Liver (tissue), 3 donors: ENCODE measurements at regions not wholly inside any gene's neighbourhood (a gene's known extent, or its start where the extent isn't known, plus 50 kb on each side); places are given as distances from the start of the nearest gene placed in this dataset.

Experiments used
- ATF3 ChIP-seq: IDR thresholded peaks from 2 replicates; pipeline ENCODE4 v1.6.1; 2016; ENCODE audit warnings: antibody characterized with exemption
- EGR1 ChIP-seq, 2 donors: IDR thresholded peaks; 2 replicates each; pipeline ENCODE4 v1.6.1; 2016 to 2018; ENCODE audit warnings: antibody characterized with exemption in 2 of 2, low read depth in 2 of 2
- FOXA1 ChIP-seq: IDR thresholded peaks from 2 replicates; pipeline ENCODE4 v1.6.1; 2016; ENCODE audit warnings: antibody characterized with exemption
- GABPA ChIP-seq, 2 donors: IDR thresholded peaks in 1 of 2; conservative IDR thresholded peaks in 1 of 2; 2 replicates each; pipeline ENCODE4 v1.6.1; 2016; ENCODE audit warnings: antibody characterized with exemption in 2 of 2, mild to moderate bottlenecking in 1 of 2, moderate library complexity in 1 of 2
- JUND ChIP-seq, 2 donors: IDR thresholded peaks; 2 replicates each; pipeline ENCODE4 v1.6.1; 2016; ENCODE audit warnings: antibody characterized with exemption in 2 of 2
- RAD21 ChIP-seq, 2 donors: IDR thresholded peaks; 2 replicates each; pipeline ENCODE4 v1.6.1; 2016; ENCODE audit warnings: antibody characterized with exemption in 2 of 2, mild to moderate bottlenecking in 2 of 2
- RXRA ChIP-seq, 2 donors: IDR thresholded peaks; 2 replicates each; pipeline ENCODE4 v1.6.1; 2017 to 2018; ENCODE audit warnings: antibody characterized with exemption in 2 of 2, mild to moderate bottlenecking in 1 of 2
- SP1 ChIP-seq: IDR thresholded peaks from 2 replicates; pipeline ENCODE4 v1.6.1; 2018; ENCODE audit warnings: antibody characterized with exemption, mild to moderate bottlenecking
- TAF1 ChIP-seq: conservative IDR thresholded peaks from 2 replicates; pipeline ENCODE4 v1.6.1; 2016; ENCODE audit warnings: antibody characterized with exemption, mild to moderate bottlenecking
- YY1 ChIP-seq: IDR thresholded peaks from 2 replicates; pipeline ENCODE4 v1.6.1; 2016; ENCODE audit warnings: antibody characterized with exemption, mild to moderate bottlenecking
- TF ChIP-seq, protein P1 (sequence below): IDR thresholded peaks from 2 replicates; pipeline ENCODE4 v1.6.1; 2016; ENCODE audit warnings: antibody characterized with exemption, mild to moderate bottlenecking
- TF ChIP-seq, protein P2 (sequence below): fragments of 150-350 bp; IDR thresholded peaks from 2 replicates; pipeline ENCODE4 v1.5.1; 2017; ENCODE audit warnings: improper control_type of control experiment, low read depth, low read length; ENCODE audit not compliant: missing input control
- TF ChIP-seq, protein P3 (sequence below): IDR thresholded peaks from 2 replicates; pipeline ENCODE4 v1.6.1; 2016; ENCODE audit warnings: antibody characterized with exemption
- TF ChIP-seq, protein P4 (sequence below): IDR thresholded peaks from 2 replicates; pipeline ENCODE4 v1.6.1; 2016; ENCODE audit warnings: antibody characterized with exemption
- donor health status: healthy.
- donor health status: healthy.

DNA sequence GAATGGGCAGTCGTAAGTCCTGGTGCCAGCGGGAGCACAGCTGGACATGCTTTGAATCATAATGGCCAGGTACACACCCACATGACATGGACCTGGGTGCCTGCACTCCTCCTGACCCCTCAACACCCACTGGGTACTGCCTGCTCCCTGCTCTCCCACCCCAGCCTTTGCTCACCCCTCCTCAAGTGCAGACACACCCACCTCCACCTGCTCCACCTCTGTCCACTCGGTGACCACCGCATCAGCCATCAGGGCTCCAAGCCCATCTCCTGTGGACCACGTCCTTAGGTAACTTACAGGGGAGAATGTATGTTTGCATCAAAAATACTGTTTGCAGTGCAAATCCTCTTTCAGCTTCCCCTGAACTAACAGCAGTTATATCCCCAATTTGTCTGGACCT lies 214.6 kb downstream of the BRD1 start:
- no peak for TF ChIP-seq FOXA1
- no peak for TF ChIP-seq SP1
- TF ChIP-seq RAD21 (IDR thresholded peaks at IDR 0.05), result no peak
- TF ChIP-seq, protein P1, sequence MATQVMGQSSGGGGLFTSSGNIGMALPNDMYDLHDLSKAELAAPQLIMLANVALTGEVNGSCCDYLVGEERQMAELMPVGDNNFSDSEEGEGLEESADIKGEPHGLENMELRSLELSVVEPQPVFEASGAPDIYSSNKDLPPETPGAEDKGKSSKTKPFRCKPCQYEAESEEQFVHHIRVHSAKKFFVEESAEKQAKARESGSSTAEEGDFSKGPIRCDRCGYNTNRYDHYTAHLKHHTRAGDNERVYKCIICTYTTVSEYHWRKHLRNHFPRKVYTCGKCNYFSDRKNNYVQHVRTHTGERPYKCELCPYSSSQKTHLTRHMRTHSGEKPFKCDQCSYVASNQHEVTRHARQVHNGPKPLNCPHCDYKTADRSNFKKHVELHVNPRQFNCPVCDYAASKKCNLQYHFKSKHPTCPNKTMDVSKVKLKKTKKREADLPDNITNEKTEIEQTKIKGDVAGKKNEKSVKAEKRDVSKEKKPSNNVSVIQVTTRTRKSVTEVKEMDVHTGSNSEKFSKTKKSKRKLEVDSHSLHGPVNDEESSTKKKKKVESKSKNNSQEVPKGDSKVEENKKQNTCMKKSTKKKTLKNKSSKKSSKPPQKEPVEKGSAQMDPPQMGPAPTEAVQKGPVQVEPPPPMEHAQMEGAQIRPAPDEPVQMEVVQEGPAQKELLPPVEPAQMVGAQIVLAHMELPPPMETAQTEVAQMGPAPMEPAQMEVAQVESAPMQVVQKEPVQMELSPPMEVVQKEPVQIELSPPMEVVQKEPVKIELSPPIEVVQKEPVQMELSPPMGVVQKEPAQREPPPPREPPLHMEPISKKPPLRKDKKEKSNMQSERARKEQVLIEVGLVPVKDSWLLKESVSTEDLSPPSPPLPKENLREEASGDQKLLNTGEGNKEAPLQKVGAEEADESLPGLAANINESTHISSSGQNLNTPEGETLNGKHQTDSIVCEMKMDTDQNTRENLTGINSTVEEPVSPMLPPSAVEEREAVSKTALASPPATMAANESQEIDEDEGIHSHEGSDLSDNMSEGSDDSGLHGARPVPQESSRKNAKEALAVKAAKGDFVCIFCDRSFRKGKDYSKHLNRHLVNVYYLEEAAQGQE, result no peak
- TF ChIP-seq GABPA (IDR thresholded peaks at IDR 0.05 in 1 of 2, conservative IDR thresholded peaks at IDR 0.05 in 1 of 2), result no peak
- TF ChIP-seq, protein P2, sequence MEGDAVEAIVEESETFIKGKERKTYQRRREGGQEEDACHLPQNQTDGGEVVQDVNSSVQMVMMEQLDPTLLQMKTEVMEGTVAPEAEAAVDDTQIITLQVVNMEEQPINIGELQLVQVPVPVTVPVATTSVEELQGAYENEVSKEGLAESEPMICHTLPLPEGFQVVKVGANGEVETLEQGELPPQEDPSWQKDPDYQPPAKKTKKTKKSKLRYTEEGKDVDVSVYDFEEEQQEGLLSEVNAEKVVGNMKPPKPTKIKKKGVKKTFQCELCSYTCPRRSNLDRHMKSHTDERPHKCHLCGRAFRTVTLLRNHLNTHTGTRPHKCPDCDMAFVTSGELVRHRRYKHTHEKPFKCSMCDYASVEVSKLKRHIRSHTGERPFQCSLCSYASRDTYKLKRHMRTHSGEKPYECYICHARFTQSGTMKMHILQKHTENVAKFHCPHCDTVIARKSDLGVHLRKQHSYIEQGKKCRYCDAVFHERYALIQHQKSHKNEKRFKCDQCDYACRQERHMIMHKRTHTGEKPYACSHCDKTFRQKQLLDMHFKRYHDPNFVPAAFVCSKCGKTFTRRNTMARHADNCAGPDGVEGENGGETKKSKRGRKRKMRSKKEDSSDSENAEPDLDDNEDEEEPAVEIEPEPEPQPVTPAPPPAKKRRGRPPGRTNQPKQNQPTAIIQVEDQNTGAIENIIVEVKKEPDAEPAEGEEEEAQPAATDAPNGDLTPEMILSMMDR, result no peak
- TF ChIP-seq, protein P3, sequence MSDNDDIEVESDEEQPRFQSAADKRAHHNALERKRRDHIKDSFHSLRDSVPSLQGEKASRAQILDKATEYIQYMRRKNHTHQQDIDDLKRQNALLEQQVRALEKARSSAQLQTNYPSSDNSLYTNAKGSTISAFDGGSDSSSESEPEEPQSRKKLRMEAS, result no peak
- TF ChIP-seq EGR1 (IDR thresholded peaks at IDR 0.05; ENCODE audit: low read depth in 2 of 2), result no peak
- no peak for TF ChIP-seq TAF1
- TF ChIP-seq ATF3, result no peak
- TF ChIP-seq RXRA (IDR thresholded peaks at IDR 0.05), result no peak
- no peak for TF ChIP-seq JUND (IDR thresholded peaks at IDR 0.05)
- TF ChIP-seq, protein P4, sequence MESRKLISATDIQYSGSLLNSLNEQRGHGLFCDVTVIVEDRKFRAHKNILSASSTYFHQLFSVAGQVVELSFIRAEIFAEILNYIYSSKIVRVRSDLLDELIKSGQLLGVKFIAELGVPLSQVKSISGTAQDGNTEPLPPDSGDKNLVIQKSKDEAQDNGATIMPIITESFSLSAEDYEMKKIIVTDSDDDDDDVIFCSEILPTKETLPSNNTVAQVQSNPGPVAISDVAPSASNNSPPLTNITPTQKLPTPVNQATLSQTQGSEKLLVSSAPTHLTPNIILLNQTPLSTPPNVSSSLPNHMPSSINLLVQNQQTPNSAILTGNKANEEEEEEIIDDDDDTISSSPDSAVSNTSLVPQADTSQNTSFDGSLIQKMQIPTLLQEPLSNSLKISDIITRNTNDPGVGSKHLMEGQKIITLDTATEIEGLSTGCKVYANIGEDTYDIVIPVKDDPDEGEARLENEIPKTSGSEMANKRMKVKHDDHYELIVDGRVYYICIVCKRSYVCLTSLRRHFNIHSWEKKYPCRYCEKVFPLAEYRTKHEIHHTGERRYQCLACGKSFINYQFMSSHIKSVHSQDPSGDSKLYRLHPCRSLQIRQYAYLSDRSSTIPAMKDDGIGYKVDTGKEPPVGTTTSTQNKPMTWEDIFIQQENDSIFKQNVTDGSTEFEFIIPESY, result no peak
- no peak for TF ChIP-seq YY1
